GM21423 (cell line): ENCODE measurements at regions not wholly inside any gene's neighbourhood (a gene's known extent, or its start where the extent isn't known, plus 50 kb on each side); places are given as distances from the start of the nearest gene placed in this dataset.
"Not testable (repeated sequence)": the region's sequence is repeated elsewhere in the genome, so short reads cannot be mapped to it uniquely, and the experiment has no call there.

Experiments used
- ATAC-seq: cut with Tn5 transposase; IDR thresholded peaks from one replicate; pipeline ENCODE4 v1.9.1; 2021; ENCODE audit warnings: mild to moderate bottlenecking, moderate library complexity; ENCODE audit not compliant: unreplicated experiment

- ATAC-seq, result no peak
Observed at GRCh38 chr9:84501587-84501986, 161.0 kb upstream of the SLC28A3 start.

GRCh38 chr9:84502066-84502465, 161.5 kb upstream of the SLC28A3 start:
- ATAC-seq, result no peak

- no peak for ATAC-seq
Observed at GRCh38 chr9:84504360-84504759, 163.8 kb upstream of the SLC28A3 start.

DNA sequence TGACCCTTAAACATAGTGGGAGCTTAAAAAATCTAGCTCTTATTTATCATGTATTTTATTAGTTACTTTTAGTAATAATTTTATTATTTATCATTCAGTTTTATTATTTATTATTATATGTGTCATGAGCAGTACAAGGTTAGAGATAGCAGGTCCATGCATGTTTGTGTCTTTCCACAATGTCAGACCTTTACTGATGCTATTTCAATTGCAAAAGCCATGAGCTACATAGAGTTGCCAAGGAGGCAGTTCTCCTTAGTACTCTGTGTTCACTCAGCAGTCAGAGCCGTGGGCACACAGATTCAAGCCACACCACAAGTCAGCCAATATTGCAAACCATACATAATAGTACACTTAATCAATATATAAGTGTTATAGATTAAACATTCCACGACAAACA, 157.9 kb upstream of the NTRK2 start:
- ATAC-seq, result no peak

GRCh38 chr9:84512493-84512892, 157.0 kb upstream of the NTRK2 start:
- ATAC-seq, result no peak

- no peak for ATAC-seq
Observed at GRCh38 chr9:84513473-84513872, 156.1 kb upstream of the NTRK2 start.

DNA sequence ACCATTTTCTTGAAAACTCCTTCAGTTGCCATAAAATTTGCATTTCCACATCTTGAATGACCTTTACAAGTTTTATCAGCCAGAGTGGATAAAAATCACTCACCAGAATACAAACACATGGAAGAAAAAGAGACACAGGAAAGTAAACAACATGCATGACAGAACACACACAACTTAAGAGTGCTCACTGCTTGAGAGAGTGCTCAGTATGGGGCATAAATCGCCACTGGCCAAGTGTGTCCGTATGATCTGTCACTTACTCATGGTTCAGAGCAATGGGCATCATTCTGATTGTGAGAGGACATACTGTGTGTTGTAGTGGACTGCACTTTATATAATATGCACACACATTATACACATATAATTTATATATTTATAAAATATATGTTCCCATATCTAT, 155.6 kb upstream of the NTRK2 start:
- ATAC-seq, result no peak

GRCh38 chr9:84514421-84514820, 155.1 kb upstream of the NTRK2 start:
- ATAC-seq, result no peak

DNA sequence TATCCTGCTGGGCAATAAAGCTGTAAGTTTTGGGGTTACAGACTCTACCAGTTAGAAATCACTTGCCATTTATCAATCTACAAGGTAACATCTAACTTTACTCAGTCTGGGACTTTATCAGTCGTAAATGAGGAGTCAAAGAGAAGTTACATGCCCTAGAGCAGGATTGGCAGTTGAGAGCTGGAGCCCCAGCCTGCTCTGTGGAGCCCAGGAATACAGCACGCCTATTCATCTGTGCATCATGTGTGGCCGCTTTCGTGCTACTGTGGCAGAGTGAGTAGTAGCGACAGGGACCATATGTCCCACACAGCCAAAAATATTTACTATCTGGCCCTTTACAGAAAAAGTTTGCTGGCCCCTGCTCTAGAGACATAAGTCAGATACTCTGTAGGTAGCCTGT, 152.5 kb upstream of the NTRK2 start:
- ATAC-seq, result no peak

GRCh38 chr9:84519413-84519812, 150.1 kb upstream of the NTRK2 start:
- no peak for ATAC-seq

DNA sequence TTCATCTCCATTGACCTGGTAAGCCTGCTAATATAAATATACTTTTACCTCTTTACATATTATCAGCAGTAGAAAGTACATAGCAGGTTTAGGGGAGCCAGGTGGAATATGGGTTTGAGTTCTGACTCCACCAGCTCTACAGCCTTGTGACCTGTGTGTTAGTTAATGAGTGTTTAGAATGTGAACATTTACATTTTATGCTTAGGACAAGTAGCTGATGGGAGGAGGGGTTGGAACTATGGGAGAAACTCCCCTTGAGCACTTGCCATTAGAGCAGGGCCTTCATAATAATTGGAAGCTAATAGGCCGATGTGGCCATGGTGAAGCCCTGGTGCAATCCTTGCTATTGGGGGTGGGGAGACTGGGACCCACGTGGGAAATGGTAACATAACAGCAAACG, 148.3 kb upstream of the NTRK2 start:
- ATAC-seq, result no peak

DNA sequence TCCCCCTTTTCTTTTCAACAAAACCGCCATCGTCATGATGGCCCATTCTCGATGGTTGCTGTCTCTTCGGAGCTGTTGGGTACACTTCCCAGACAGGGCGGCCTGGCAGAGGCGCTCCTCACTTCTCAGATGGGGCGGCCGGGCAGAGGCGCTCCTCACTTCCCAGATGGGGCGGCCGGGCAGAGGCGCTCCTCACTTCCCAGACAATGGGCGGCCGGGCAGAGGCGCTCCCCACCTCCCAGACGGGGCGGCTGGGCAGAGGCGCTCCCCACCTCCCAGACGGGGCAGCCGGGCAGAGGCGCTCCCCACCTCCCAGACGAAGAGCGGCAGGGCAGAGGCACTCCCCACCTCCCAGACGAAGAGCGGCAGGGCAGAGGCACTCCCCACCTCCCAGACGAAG, 143.3 kb upstream of the NTRK2 start:
- ATAC-seq, result not testable (repeated sequence)

DNA sequence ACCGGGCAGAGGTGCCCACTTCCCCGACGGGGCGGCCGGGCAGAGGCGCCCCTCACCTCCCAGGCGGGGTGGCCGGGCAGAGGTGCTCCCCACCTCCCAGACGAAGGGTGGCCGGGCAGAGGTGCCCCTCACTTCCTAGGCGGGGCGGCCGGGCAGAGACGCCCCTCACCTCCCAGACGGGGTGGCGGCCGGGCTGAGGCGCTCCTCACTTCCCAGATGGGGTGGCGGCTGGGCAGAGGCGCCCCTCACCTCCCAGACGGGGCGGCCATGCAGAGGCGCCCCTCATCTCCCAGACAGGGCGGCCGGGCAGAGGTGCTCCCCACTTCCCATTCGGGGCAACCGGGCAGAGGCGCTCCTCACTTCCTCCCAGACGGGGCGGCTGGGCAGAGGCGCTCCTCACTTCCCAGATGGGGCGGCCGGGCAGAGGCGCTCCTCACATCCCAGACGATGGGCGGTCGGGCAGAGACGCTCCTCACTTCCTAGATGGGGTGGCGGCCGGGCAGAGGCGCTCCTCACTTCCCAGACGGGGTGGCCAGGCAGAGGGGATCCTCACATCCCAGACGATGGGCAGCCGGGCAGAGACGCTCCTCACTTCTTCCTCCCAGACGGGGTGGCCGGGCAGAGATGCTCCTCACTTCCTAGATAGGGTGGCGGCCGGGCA, 142.3 kb upstream of the NTRK2 start:
- not testable (repeated sequence) for ATAC-seq

- not testable (repeated sequence) for ATAC-seq
Observed at GRCh38 chr9:84535973-84536372, 133.6 kb upstream of the NTRK2 start.

DNA sequence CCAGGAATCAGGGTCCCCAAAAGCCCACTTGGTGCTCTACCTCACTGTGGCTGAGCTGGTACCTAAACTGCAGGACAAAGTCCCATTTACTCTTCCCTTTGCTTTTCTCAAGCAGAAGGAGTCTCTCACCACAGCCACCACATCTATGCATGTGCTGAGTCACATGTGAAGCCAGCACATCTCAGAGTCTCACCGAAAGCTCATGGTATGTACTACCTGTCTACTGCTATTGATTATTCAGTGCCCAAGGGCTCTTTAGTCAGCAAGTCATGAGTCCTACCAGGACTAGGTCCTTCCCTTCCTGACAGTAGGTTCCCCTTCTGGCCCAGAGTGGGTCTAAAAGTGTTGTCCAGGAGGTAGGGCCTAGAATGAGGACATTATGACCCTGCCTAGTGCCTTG, 130.7 kb upstream of the NTRK2 start:
- ATAC-seq, result no peak

GRCh38 chr9:84542554-84542953, 127.0 kb upstream of the NTRK2 start:
- ATAC-seq, result no peak

GRCh38 chr9:84554069-84554664, 115.4 kb upstream of the NTRK2 start:
- no peak for ATAC-seq

GRCh38 chr9:84556556-84556955, 113.0 kb upstream of the NTRK2 start:
- ATAC-seq, result no peak

DNA sequence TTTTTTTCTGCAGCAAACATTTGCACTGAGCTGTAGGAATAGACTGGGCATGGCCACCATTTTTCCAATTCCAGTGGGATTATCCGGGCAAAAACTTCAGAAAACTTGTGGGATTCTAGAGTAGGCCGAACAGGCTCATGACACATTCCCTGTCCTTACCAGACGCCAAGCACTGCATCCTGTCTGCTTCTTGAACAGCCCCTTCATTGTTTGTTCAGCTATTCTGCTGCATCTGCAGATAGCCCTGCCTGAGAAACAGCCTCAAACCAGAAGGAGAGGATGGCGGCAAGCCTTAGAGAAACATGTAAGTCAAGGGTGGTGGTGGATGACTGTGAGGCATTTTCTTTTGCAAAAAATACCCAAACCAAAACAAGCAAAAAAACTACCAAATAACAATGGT, 111.8 kb upstream of the NTRK2 start:
- ATAC-seq, result no peak

DNA sequence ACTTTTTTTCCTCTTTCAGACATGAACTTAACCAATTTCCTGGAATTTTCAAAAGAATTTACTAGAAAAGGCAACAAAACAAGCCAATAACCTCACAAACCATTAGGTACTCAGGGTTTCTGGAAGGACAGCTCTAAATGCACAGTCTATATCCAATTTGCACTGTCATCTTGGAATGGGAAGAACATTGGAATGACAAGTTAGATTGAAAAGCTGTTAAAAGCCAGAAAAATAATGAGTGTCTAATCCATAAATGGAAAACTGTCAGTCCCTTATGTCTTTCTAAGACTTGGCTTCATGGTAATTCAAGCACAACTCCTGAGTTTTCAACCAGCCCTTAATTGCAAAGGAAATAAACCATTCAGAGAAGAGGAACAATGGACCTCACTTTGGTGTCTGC, 105.8 kb upstream of the NTRK2 start:
- no peak for ATAC-seq

GRCh38 chr9:84567805-84568204, 101.7 kb upstream of the NTRK2 start:
- ATAC-seq, result no peak

GRCh38 chr9:84570482-84571154, 98.9 kb upstream of the NTRK2 start:
- no peak for ATAC-seq
